NCI-H748 treated with DMSO at 0.1 percent for 48 hours (cell line): ENCODE measurements at regions not wholly inside any gene's neighbourhood (a gene's known extent, or its start where the extent isn't known, plus 50 kb on each side); places are given as distances from the start of the nearest gene placed in this dataset.
"Not testable (repeated sequence)": the region's sequence is repeated elsewhere in the genome, so short reads cannot be mapped to it uniquely, and the experiment has no call there.

Source experiments
- DNase-seq: peaks from one replicate; lab custom pipeline; 2025; lab: John Stamatoyannopoulos, UW

DNA sequence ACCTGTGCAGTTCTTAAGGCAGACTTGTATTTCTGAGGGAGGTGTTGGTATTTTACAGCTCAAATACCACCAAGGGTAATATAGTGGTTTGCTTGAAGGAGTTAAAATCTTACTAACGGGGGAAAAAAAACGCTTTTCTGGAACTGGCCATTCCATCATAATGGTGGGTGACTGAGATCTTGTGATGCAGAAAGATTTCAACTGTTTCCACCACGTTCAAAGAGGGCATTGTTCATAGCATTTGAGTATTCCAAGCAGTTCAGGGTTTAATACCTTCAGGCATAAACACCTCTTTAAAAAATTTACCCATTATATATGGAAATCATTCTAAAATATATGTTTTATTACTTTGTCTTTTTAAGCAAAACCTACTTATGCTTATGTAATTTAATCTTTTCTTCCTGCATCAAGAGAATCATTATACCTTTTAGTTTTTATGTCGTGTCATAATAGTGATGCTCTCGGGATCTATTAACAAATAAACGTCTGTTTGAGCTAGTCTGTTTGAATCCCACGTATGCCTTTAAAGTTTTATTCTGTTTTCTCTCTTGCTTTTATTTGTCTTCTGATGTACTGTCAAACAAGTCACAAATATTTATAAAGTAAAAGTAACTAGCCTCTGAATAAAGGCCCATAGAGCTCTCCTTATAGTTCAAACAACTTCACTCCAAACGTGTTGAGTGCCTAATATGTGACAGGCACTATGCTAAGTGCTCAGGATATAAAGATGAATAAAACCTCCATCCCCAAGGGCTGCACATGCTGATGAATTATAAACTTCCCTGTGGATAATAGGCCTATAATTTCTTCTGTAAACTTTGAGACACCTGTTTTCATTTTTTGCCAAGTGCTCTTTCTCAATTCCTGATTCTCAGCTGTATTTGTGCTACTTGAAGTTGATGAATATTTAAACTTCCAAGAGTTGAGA is 298.8 kb upstream of the FERMT1 start:
- peak; percentile 46 for DNase-seq

DNA sequence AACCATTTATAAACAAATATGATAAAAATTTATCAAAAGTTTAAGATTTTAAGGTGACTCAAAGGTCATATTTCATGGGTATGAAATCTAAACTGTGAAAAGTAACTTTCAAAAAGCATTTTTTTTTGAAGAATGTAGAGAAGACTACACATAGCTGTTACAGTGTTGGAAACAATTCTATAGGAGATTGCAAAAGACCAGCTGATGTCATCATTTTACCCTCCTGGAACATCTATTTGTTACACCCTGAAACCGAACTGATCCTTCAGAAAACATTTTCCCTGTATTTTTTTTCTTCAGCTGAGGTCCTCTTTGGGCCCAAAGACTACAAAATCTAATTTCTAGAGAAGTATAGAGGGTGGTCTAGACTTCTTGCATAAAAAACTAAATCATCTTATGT is 297.5 kb upstream of the FERMT1 start:
- no peak for DNase-seq

DNA sequence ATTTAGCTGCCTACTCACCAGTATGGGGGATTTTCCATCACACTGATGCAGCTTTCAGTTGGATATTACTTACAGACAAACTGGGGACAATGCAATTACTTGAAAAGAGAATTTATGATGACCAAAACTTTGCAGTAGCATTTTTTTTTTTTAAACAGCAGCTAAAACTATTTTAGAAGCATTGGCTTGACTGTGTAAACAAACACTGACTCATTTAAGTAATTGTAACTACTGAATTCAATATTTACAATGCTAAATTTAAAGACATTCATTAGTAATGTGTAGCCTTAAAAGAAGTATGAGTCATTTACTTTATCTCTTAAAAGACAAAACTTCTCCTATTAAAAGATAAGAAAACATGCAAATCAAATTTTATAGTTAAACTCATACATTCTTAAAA is 295.9 kb upstream of the FERMT1 start:
- DNase-seq: peak; percentile 69

DNA sequence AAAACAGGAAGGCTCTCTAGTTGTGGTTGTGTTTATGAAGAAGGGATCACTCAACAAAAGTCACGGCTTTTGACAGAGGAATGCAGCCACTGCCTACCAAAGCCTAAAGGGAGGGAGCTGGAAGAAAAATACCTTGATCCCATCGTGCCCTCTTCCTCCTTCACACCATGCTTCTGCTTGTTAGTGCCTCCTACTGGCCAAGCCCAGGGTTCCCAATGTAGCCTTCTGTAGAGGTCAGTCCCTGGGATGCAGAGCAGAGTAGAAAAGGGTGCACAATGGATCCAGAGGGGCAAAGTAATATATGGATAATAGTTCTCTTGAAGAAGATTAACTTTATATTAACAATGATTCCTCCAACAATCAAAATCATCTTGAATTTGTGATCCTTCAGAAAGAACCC is 293.5 kb upstream of the FERMT1 start:
- peak; percentile 83 for DNase-seq

DNA sequence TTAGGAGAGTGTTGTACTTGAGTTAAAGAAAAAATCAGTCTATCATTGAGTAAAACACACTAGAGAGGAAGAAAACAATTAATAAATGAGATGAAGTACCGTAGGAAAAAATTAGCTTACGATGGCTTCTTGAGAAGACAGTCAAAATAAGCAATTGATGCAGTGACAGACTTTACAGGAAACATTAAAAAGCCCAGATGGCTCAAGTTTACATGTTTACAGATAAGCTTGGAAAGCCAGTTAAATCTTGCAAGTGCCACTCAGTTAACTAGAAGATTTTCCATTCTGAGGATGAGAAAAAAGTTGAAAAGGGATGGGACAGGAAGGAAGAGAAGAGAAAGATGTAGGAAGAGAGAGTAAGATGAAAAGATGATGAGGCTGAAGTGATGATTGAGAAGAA is 288.8 kb upstream of the FERMT1 start:
- no peak for DNase-seq

DNA sequence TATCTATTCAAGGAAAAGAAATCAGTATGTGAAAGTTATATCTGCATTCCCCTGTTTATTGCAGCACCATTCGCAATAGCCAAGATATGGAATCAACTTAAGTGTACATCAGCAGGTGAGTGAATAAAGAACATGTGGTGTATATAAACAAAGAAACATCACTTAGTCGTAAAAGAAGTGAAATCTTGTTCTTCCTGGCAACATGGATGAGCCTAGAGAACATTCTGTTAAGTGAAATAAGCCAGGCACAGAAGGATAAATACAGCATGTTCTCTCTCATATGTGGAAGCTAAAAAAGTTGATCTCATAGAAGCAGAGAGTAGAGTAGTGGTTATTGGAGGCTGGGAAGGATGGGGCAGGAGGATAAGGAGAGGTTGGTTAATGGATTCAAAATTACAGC is 287.9 kb upstream of the FERMT1 start:
- DNase-seq: no peak

DNA sequence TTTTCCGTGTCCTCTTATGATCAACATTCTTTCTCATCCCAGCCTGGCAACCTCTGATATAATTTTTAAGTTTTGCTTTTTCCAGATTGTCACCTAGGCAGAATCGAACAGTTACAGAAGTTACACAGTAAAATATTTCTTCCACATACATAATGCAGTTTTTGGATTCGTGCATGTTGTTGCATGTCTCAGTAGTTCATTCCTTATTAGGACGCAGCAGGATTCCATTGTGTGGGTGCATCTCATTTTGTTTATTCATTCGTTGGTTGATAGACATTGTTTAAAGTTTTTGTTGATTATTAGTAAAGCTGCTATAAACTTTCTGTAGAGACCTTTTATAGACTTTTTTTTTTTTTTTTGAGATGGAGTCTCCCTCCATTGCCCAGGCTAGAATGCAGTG is 284.3 kb upstream of the FERMT1 start:
- no peak for DNase-seq

DNA sequence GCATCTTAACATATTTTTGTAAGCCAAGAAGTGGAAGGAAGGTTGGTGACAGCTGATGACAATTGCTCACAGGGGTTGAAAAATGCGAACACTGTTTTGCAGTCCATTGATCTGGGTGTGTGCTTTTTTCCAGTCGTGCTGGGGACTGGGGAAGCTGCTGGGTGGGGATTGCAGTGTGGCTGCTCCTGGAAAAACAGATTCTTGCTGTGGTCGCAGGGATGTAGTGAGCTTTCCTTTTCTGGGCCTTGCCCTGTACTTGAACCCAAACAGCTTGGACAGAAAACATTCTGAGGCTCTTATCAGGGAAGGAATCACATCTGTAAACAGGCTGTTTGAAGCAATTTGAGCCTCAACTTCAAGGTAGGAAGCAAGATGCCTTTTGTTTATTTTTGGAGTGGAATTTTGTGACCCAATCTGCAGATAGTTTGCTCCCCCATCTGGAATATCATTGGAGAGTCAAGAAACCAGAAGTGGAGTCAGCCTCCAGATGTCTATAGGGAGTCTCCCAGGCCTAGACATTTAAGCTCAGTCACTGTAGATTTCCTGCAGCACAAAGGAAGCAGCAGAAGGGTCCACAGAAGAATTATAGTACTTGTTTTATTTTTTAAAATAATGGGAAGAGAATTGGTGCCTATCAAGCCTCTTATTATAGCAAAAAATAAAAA is 279.2 kb upstream of the FERMT1 start:
- no peak for DNase-seq

DNA sequence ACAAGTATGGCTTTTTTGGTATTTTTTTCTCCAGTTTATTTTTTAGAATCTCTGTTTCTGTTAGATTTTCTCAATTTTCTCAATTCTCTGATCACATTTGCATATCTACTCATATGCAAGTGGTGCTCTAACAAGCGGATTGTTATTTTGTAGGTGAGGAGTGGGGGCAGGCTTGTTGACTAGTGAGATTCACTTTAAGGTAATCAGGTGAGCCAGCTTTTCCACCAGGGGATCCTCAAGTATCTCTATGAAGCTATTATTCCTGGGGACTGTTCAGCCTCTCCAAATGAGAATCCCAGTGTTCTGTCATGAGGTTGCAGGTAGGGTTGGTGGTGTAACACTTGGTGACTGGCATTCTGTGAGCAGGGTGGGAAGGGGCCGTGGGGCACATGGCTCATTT is 274.3 kb upstream of the FERMT1 start:
- DNase-seq: peak; percentile 56

DNA sequence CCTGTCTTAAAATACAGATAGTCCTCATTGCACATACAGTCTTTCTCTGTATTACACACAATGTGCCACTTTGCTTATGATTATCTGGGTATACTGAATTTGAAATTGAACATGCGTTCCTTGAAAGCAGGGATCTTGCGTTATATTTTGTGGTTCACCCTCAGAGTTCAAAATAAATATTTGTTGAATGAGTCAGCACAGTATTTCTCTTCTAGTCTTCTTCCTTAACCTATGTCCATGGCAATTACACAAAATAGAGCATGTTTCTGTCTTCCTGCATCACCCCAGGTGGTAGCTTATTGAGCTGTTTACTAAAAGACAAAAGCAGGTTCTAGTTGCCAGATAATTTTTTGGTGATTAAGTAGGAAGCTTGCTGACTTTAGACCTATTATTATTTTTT is 272.9 kb upstream of the FERMT1 start:
- DNase-seq: peak; percentile 100

DNA sequence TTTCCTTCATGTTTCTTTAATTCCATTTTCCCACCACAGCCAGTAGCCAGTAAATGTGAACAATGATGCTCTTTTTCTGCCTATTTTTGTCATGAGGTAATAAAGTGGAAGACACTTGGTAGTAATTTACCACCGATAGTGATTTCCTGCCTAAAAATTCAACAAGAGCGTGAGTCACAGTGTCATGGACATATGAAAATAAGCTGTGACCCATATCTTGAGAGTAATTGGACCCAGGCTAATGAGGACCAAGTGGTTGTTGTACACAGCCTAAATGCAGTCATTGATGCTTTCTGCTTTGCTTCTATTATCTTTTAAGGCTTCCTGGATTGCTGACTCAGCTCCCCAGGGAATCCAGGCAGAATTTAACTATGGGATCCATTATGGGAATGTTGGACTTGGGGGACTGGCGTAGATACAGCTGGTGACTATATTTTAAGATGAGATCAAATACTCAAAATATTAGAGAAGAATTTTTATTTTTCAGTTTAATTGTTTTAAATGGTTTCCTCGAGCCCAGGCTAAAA is 265.9 kb upstream of the FERMT1 start:
- peak; percentile 66 for DNase-seq

DNA sequence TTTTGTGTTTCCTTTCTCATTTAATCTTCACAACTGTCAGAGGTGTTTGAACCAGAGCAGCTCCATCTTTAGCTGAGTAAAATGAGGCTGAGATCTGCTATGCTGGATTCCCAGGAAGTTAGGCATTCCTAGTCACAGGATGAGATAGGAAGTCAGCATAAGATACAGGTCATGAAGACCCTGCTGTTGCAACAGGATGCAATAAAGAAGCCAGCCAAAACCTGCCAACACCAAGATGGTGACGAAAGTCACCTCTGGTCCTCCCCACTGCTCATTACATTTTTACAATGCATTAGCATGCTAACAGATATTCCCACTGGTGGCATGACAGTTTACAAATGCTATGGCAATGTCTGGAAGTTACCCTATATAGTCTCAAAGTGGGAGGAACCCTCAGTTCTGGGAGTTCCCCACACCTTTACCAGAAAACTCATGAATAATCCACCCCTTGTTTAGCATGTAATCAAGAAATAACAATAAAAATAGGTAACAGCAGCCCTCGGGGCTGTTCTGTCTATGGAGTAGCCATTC is 262.2 kb upstream of the FERMT1 start:
- no peak for DNase-seq

DNA sequence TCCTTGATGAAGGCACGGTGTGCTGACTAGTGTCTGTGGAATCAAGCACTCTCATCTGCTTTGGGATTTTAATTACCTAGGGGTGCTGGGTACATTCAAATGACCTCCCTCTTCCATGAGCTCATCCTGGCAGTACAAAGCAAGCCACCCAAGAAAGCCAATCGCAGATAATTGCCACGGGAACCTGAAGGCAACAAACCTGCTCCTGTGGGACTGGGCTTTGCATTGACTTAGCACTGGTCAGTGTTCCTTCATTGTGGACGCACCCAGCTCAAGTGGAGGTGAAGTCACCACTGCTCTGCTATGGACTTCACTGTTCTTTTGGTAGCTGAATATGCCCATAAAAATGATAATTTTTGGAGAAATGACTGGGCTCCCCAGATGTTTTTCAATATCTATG is 261.6 kb upstream of the FERMT1 start:
- no peak for DNase-seq

DNA sequence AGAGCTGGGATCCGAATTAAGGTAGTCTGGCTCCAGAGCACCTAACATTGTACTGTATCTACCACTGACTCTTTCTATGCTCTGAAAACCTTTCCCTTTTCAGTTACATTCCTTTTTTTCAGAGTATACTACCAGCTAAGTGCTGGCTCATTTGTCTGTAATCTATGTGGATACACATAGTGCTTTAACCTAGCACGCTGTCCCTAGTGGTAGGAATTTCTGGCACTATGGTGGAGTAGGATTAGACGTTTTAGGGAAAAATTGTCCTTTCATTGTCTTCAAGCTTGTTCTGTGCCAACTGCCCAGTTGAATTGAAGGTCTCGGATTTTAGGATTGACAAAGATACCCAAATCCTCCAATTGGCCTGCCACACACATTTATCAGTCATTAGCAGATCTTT is 259.1 kb upstream of the FERMT1 start:
- no peak for DNase-seq

DNA sequence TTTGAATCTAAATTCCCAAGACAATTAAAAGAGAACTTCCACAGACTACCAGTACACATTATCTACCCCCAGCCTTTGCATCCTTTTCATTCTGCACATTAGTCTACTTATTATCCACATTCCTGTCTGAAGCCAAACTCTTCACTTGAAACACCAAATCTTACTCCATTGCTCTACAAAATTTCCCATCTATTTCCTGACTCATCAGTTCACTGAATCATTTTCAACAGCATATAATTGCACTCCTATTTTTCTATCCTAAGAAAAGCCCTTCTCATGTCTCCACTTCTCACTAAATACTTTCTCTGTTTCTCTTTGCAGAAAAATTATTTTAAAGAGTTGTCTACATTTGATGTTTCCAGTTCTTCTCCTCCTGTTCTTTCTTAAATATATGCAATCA is 239.4 kb upstream of the FERMT1 start:
- no peak for DNase-seq

DNA sequence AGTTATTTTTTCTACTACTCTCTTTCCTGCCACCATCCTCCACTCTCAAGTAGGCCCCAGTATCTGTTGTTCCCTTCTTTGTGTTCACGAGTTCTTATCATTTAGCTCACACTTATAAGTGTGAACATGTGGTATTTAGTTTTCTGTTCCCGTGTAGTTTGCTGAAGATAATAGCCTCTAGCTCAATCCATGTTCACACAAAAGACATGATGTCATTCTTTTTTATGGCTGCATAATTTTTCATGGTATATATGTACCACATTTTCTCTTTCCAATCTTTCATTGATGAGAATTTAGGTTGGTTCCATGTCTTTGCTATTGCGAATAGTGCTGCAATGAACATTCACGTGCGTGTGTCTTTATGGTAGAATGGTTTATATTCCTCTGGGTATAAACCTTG is 237.9 kb upstream of the FERMT1 start:
- DNase-seq: no peak

DNA sequence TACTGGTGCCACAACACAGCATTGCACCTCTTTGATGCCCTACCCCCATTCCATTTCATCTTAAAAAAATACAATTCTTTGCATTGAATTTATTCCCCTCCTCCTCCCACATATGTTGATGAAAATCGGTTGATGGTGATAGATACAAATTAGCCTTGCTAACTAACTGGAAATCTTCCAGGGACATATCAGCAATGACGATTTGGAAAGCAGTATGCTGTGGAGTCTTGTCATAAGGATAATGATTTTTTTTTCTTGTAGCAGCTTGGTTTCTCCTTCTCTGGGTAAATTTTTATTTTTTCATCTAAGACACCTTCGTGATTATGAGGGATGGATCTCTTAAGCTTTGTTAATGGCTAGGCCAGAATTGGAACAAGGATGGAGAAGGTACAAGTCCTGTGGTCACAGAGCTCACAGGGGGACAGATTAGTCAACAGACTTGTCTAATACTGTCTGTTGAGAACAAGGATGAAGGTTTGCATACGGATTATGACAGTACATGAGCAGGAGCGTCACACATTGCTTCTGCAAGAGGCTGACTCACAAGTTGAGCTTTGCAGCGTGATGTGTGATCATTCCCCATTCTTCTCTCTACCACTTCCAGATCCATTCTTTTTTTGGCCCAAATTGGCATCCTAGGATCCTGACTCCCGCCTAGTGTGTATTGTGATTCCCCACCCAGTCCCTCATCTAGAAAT is 233.1 kb upstream of the FERMT1 start:
- no peak for DNase-seq

DNA sequence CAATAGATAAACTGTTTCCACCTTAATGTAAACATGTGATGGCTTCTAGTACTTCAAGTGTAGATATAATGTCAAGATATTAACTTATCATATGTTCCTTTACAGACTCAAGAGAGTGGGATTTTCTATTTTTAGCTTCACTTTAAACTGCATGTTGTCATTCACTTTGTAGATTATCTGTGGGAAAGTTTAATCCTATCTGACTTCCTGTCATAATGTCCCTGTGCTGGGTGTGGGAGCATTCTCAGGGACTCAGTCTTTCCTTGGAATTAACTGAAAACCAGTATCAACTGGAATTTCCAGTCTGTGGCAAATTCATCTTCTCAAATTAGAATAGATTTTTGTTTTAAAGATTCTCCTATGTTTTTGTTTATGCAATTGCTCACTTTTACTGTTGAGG is 226.1 kb upstream of the FERMT1 start:
- DNase-seq: no peak

DNA sequence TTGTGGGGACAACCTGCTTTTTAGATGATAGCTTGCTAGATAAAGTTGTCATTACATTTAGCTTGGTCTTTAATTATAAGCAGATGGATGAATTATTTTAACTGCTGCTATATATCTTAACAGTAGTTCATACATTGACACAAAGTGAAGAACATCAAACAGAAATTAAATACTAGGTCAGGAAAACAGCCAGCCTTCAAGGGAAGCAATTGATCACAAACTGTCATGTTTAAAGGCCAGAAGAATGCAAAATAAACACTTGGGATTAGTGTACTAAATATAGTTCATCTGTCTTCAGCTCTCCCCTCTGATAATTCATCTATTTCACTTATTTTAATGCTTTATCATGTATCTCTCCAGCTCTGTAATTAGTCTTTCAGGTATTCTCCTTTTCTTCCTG is 225.1 kb upstream of the FERMT1 start:
- no peak for DNase-seq

DNA sequence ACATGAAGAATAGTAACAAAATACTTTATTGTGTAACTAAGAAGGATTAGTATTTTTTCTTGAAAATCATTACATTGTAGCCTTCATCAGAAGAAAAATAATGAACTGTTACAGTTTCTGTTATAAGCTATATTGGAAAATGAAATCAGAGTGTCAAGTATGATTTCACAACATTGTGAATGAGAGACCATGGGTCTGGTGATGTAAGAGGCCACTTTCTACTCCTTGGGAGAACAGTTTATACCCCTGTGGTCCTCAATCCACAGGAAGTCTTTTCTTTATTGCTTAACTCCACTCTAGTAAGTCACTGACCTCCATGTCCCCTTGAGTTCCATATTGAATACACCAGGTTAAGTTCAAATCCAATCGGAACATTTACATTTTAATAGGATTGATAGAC is 218.7 kb upstream of the FERMT1 start:
- no peak for DNase-seq

DNA sequence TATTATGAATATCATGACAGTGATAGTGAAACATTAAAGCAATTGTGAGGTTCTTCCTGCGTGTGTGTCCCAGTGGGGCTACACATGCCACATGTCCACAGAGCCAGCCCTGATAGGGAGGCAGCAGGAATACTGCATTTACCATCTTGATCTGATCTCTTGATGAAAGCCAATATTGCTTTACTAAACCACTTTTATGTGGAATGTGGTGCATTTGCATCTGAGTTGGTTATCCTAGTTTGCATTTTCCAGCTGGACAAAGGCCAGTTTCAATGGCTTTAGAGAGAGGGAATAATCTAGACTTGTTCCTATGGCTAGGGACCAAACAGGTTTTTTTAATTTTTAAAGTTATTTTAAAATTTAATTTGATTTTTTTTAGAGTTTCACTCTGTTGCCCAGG is 216.3 kb upstream of the FERMT1 start:
- no peak for DNase-seq

DNA sequence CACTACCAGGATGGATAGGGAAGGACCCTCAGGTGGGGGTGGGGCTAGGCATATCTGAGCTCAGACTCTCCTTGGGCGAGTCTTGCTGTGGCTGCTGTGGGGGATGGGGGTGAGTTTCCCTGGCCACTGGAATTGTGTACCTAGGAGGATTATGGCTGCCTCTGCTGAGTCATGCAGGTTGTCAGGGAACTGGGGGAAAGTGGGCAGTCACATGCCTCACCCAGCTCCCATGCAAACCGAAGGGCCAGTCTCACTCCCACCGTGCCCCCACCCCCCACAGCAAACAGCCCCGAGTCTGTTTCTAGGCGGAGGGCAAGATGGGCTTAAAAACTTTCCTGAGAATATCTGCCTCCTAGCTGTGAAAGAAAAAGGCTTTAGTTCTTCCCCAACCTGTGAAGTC is 210.3 kb upstream of the FERMT1 start:
- DNase-seq: no peak

DNA sequence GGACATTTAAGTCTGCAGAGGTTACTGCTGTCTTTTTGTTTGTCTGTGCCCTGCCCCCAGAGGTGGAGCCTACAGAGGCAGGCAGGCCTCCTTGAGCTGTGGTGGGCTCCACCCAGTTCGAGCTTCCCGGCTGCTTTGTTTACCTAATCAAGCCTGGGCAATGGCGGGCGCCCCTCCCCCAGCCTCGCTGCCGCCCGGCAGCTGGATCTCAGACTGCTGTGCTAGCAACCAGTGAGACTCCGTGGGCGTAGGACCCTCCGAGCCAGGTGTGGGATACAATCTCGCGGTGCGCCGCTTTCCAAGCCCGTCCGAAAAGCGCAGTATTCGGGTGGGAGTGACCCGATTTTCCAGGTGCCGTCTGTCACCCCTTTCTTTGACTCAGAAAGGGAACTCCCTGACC is 198.4 kb upstream of the FERMT1 start:
- DNase-seq: not testable (repeated sequence)
